ENCODE measurements at regions not wholly inside any gene's neighbourhood (a gene's known extent, or its start where the extent isn't known, plus 50 kb on each side); places are given as distances from the start of the nearest gene placed in this dataset.

DNA sequence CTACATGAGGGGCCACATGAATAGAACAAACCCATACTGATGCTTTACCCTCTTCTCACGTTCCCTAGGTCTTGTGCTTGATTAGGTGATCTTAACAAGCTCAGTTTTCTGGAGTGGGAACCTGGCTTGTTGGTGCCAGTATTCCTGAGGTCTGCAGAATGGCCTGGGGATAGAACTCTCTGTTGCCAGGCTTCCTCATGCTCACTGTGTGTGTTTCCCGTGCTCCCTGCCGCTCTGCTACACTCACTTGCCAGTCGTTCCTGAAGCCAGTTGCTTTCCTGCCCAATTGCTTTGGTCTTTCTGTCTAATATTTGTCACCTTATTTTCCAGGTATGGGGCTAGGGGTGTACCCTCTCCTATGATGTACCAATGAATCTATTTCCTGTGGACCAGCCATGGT, 2111.5 kb upstream of the PIK3C3 start:
- TF ChIP-seq RAD21 (IDR thresholded peaks at IDR 0.05 in 1 of 2, conservative IDR thresholded peaks at IDR 0.05 in 1 of 2; ENCODE audit: low read depth in 2 of 2, low read length in 2 of 2) (no peak), EP300 (IDR thresholded peaks at IDR 0.05; ENCODE audit: borderline replicate concordance in 1 of 2, low read depth in 2 of 2, low read length in 2 of 2) (no peak), POLR2A (IDR thresholded peaks at IDR 0.05; ENCODE audit: control extremely low read depth in 1 of 2, low read depth in 2 of 2, low read length in 2 of 2) (no peak), TCF12 (IDR thresholded peaks at IDR 0.05; ENCODE audit: low read depth, low read length) (no peak), TAF1 (IDR thresholded peaks at IDR 0.05; ENCODE audit: low read depth, low read length) (no peak), EZH2 (IDR thresholded peaks at IDR 0.05; ENCODE audit: low read depth, low read length, severe bottlenecking) (no peak), NANOG (IDR thresholded peaks at IDR 0.05; ENCODE audit: insufficient read depth, low read depth, low read length, poor library complexity, severe bottlenecking) (no peak), RBBP5 (IDR thresholded peaks at IDR 0.05; ENCODE audit: borderline replicate concordance, low read depth, low read length) (no peak)
- TF ChIP-seq, protein P1, sequence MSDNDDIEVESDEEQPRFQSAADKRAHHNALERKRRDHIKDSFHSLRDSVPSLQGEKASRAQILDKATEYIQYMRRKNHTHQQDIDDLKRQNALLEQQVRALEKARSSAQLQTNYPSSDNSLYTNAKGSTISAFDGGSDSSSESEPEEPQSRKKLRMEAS (IDR thresholded peaks at IDR 0.05): no peak
- TF ChIP-seq, protein P2, sequence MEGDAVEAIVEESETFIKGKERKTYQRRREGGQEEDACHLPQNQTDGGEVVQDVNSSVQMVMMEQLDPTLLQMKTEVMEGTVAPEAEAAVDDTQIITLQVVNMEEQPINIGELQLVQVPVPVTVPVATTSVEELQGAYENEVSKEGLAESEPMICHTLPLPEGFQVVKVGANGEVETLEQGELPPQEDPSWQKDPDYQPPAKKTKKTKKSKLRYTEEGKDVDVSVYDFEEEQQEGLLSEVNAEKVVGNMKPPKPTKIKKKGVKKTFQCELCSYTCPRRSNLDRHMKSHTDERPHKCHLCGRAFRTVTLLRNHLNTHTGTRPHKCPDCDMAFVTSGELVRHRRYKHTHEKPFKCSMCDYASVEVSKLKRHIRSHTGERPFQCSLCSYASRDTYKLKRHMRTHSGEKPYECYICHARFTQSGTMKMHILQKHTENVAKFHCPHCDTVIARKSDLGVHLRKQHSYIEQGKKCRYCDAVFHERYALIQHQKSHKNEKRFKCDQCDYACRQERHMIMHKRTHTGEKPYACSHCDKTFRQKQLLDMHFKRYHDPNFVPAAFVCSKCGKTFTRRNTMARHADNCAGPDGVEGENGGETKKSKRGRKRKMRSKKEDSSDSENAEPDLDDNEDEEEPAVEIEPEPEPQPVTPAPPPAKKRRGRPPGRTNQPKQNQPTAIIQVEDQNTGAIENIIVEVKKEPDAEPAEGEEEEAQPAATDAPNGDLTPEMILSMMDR (IDR thresholded peaks at IDR 0.05; ENCODE audit: control extremely low read depth in 1 of 3, insufficient read depth in 1 of 3, low read depth in 1 of 3, low read length in 3 of 3): no peak
- TF ChIP-seq, protein P3, sequence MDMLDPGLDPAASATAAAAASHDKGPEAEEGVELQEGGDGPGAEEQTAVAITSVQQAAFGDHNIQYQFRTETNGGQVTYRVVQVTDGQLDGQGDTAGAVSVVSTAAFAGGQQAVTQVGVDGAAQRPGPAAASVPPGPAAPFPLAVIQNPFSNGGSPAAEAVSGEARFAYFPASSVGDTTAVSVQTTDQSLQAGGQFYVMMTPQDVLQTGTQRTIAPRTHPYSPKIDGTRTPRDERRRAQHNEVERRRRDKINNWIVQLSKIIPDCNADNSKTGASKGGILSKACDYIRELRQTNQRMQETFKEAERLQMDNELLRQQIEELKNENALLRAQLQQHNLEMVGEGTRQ (IDR thresholded peaks at IDR 0.05; ENCODE audit: low read length): no peak
- TF ChIP-seq, protein P4, sequence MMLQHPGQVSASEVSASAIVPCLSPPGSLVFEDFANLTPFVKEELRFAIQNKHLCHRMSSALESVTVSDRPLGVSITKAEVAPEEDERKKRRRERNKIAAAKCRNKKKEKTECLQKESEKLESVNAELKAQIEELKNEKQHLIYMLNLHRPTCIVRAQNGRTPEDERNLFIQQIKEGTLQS (IDR thresholded peaks at IDR 0.05; ENCODE audit: insufficient read depth, low read depth, low read length): no peak

All from H1 (cell line).